Panc1 (cell line): ENCODE measurements at regions not wholly inside any gene's neighbourhood (a gene's known extent, or its start where the extent isn't known, plus 50 kb on each side); places are given as distances from the start of the nearest gene placed in this dataset.

Experiments
- ATAC-seq: fragments of 200-7000 bp; cut with Tn5 transposase; 2 replicates; pipeline ENCODE4 v1.9.1; 2020; ENCODE audit warnings: mild to moderate bottlenecking, moderate library complexity
- BruUV-seq: library from RNA; stranded (reverse); fragments of 400-500 nt; replicated peaks from 2 replicates; lab custom pipeline; 2021; lab: Mats Ljungman, UMichigan
- CTCF ChIA-PET: fragments of 300-600 bp; sonication (Branson Sonifier 250); formaldehyde crosslinking; loops from one replicate; lab custom pipeline; 2022; ENCODE audit warnings: antibody characterized with exemption; lab: Charles Lee
- POLR2A ChIA-PET: fragments of 300-600 bp; sonication (Branson Sonifier 250); formaldehyde crosslinking; loops from one replicate; lab custom pipeline; 2022; ENCODE audit warnings: antibody characterized with exemption; lab: Charles Lee
- DNase-seq: peaks from one replicate; pipeline ENCODE4 v3.0.0-alpha.2; 2010; ENCODE audit warnings: low read depth, low spot score
- H3K27ac ChIP-seq: 2 replicates; pipeline ENCODE4 v1.5.1; 2011; ENCODE audit warnings: mild to moderate bottlenecking, low read length, inconsistent platforms
- H3K27me3 ChIP-seq: fragments of 200-500 bp; sonication (Bioruptor generic); 2 replicates; pipeline ENCODE4 v1.6.0; 2014; ENCODE audit warnings: low read length, inconsistent platforms; ENCODE audit not compliant: control insufficient read depth, insufficient read depth
- H3K36me3 ChIP-seq: fragments of 200-500 bp; sonication (Bioruptor generic); 2 replicates; pipeline ENCODE4 v1.5.1; 2014; ENCODE audit warnings: inconsistent platforms, mild to moderate bottlenecking, low read length, moderate library complexity; ENCODE audit not compliant: control insufficient read depth, insufficient read depth
- H3K4me1 ChIP-seq: 2 replicates; pipeline ENCODE4 v1.5.1; 2011; ENCODE audit warnings: inconsistent platforms, mild to moderate bottlenecking, low read length, moderate library complexity; ENCODE audit not compliant: control insufficient read depth, insufficient read depth
- H3K4me3 ChIP-seq, 2 experiments: 2 replicates each; pipeline ENCODE4 v1.5.1; 2011 to 2012; ENCODE audit warnings: low read depth in 2 of 2, low read length in 2 of 2, mild to moderate bottlenecking in 2 of 2, inconsistent platforms in 1 of 2, moderate library complexity in 1 of 2
- H3K9me3 ChIP-seq: fragments of 200-500 bp; sonication (Bioruptor generic); 2 replicates; pipeline ENCODE4 v1.5.1; 2014; ENCODE audit warnings: low read depth, mild to moderate bottlenecking, inconsistent platforms, low read length, moderate library complexity; ENCODE audit not compliant: control insufficient read depth, insufficient read depth
- POLR2AphosphoS5 ChIP-seq: IDR thresholded peaks from 2 replicates; pipeline ENCODE4 v1.6.1; 2012; ENCODE audit warnings: mild to moderate bottlenecking, low read depth, low read length, moderate library complexity
- SIN3A ChIP-seq: IDR thresholded peaks from 2 replicates; pipeline ENCODE4 v1.6.1; 2012; ENCODE audit warnings: low read depth, mild to moderate bottlenecking, low read length, moderate library complexity, borderline replicate concordance; ENCODE audit not compliant: insufficient read depth
- TCF7L2 ChIP-seq: IDR thresholded peaks from 2 replicates; pipeline ENCODE4 v1.6.1; 2011; ENCODE audit warnings: mild to moderate bottlenecking, low read depth, low read length, inconsistent platforms
- in situ Hi-C: cut with HindIII; loops from 2 replicates; pipeline ENCODE4 v1.10.0; 2016; ENCODE audit warnings: low sequenced_read_pairs, low pct_unique_long_range_greater_than_20kb
- intact Hi-C: fragments of 100-400 bp; cut with micrococcal nuclease; formaldehyde crosslinking; loops from one replicate; pipeline ENCODE4 v1.10.0; 2022; ENCODE audit not compliant: unreplicated experiment
- TF ChIP-seq, protein P1 (sequence below): fragments of 450-650 bp; IDR thresholded peaks from 2 replicates; pipeline ENCODE4 v1.5.1; 2017; ENCODE audit warnings: mild to moderate bottlenecking
- TF ChIP-seq, protein P2 (sequence below), 2 experiments: IDR thresholded peaks; 2 replicates each; pipeline ENCODE4 v1.6.1; 2011 to 2012; ENCODE audit warnings: low read depth in 2 of 2, control low read depth in 1 of 2, low read length in 1 of 2, mild to moderate bottlenecking in 1 of 2, moderate library complexity in 1 of 2; ENCODE audit not compliant: insufficient read depth in 1 of 2

DNA sequence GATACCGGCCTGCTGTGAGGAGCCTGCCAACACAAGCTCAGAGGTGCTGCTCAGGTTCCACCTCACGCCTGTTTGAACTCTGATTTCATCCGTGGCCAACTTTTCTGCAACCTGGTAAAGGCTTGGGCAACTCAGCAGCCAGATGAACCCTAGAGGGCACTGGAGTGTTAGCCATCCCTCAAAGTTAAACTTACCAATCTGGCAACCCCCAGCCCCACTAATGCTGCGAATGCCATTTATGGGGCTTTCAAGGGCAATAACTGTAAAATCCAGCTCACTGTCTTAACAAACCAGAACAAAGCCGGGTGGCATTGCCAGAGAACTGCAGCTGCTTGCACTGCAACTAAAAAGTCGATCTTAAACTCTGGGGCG lies 105.5 kb downstream of the AXIN2 start:
- TF ChIP-seq SIN3A = no peak
- TF ChIP-seq, protein P1, sequence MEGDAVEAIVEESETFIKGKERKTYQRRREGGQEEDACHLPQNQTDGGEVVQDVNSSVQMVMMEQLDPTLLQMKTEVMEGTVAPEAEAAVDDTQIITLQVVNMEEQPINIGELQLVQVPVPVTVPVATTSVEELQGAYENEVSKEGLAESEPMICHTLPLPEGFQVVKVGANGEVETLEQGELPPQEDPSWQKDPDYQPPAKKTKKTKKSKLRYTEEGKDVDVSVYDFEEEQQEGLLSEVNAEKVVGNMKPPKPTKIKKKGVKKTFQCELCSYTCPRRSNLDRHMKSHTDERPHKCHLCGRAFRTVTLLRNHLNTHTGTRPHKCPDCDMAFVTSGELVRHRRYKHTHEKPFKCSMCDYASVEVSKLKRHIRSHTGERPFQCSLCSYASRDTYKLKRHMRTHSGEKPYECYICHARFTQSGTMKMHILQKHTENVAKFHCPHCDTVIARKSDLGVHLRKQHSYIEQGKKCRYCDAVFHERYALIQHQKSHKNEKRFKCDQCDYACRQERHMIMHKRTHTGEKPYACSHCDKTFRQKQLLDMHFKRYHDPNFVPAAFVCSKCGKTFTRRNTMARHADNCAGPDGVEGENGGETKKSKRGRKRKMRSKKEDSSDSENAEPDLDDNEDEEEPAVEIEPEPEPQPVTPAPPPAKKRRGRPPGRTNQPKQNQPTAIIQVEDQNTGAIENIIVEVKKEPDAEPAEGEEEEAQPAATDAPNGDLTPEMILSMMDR = peak; percentile 44
- intact Hi-C loops (no loop called here), in situ Hi-C loops (no loop called here)
- ChIA-PET POLR2A (no interaction called here), CTCF (no interaction called here)
- no peak overlapping the region for H3K4me3 ChIP-seq
- ATAC-seq (no peak; the same call in 1 of the 2 replicates), DNase-seq (peak; percentile 2)
- no peaks in the 10 kb centered on the region for H3K4me1 ChIP-seq
- H3K27ac ChIP-seq = no peak overlapping the region
- no peaks in the 10 kb centered on the region for H3K27me3 ChIP-seq
- BruUV-seq = no TSS peak
- H3K9me3 ChIP-seq = no peaks in the 10 kb centered on the region
- no peaks in the 10 kb centered on the region for H3K36me3 ChIP-seq

GRCh38 chr17:65455154-65455971 lies 106.1 kb downstream of the AXIN2 start:
- no TSS peak for BruUV-seq
- H3K27ac ChIP-seq = no peak overlapping the region
- ChIA-PET POLR2A (no interaction called here), CTCF (no interaction called here)
- no peak overlapping the region for H3K4me3 ChIP-seq
- DNase-seq (no peak), ATAC-seq (no peak)
- no peak for TF ChIP-seq SIN3A
- TF ChIP-seq, protein P1 = no peak
- TF ChIP-seq POLR2AphosphoS5 = no peak
- TF ChIP-seq, protein P2, sequence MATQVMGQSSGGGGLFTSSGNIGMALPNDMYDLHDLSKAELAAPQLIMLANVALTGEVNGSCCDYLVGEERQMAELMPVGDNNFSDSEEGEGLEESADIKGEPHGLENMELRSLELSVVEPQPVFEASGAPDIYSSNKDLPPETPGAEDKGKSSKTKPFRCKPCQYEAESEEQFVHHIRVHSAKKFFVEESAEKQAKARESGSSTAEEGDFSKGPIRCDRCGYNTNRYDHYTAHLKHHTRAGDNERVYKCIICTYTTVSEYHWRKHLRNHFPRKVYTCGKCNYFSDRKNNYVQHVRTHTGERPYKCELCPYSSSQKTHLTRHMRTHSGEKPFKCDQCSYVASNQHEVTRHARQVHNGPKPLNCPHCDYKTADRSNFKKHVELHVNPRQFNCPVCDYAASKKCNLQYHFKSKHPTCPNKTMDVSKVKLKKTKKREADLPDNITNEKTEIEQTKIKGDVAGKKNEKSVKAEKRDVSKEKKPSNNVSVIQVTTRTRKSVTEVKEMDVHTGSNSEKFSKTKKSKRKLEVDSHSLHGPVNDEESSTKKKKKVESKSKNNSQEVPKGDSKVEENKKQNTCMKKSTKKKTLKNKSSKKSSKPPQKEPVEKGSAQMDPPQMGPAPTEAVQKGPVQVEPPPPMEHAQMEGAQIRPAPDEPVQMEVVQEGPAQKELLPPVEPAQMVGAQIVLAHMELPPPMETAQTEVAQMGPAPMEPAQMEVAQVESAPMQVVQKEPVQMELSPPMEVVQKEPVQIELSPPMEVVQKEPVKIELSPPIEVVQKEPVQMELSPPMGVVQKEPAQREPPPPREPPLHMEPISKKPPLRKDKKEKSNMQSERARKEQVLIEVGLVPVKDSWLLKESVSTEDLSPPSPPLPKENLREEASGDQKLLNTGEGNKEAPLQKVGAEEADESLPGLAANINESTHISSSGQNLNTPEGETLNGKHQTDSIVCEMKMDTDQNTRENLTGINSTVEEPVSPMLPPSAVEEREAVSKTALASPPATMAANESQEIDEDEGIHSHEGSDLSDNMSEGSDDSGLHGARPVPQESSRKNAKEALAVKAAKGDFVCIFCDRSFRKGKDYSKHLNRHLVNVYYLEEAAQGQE (IDR thresholded peaks at IDR 0.05; ENCODE audit: insufficient read depth in 1 of 2, low read depth in 2 of 2, low read length in 1 of 2) = no peak
- no peak for TF ChIP-seq TCF7L2
- H3K36me3 ChIP-seq = no peaks in the 10 kb centered on the region
- in situ Hi-C loops = no loop called here
- no peaks in the 10 kb centered on the region for H3K27me3 ChIP-seq
- no peaks in the 10 kb centered on the region for H3K4me1 ChIP-seq
- intact Hi-C loops = no loop called here
- no peaks in the 10 kb centered on the region for H3K9me3 ChIP-seq
